ENCODE measurements at regions not wholly inside any gene's neighbourhood (a gene's known extent, or its start where the extent isn't known, plus 50 kb on each side); places are given as distances from the start of the nearest gene placed in this dataset.

DNA sequence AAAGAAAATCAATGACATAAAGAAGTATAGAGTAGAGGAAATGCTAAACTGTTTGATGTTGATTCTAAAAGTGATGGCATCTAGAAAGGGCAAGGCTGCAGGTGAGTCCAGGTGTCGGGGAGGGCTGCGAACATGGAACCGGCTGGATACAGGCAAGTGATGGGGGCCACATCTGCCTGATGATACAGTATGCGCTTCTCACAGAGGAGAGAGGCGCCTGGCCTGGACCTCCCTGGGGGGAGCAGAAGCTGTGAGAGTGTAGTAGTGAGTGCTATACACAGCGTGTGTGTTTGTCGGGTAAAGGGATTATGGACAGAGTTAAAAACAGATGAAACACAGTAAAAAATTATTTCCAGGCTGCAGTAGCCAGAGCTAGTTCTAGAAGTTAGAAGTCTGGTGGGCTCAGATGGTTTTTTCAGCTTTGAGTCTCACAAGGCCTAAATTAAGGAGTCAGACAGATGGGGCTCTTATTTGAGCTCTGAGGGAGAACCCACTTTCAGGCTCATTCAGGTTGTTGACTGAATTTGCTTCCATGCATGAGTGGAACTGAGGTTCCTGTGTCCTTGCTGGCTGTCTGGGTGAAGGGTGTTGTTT lies 195.8 kb upstream of the ARG1 start:
- Histone ChIP-seq H3K4me3 (no peak overlapping the region), H3K4me1 (no peaks in the 10 kb centered on the region), H3K36me3 (no peaks in the 10 kb centered on the region), H3K27ac (no peak overlapping the region), H3K27me3 (no peaks in the 10 kb centered on the region), H3K9me3 (no peaks in the 10 kb centered on the region)
- intact Hi-C loops (cut with DNase I; ENCODE audit: low total_unique reads), result no loop called here
- TF ChIP-seq CTCF (IDR thresholded peaks at IDR 0.05), result no peak
- no peak for DNase-seq

GRCh38 chr6:131378874-131379273 lies 194.2 kb upstream of the ARG1 start:
- Histone ChIP-seq H3K4me3 (no peak overlapping the region), H3K9me3 (no peaks in the 10 kb centered on the region), H3K27ac (no peak overlapping the region), H3K27me3 (peaks cover 0 to 1% of the 10 kb centered on the region in 2 donors), H3K36me3 (no peaks in the 10 kb centered on the region), H3K4me1 (no peaks in the 10 kb centered on the region)
- TF ChIP-seq CTCF (IDR thresholded peaks at IDR 0.05), result no peak
- intact Hi-C loops (cut with DNase I; ENCODE audit: low total_unique reads), result no loop called here
- DNase-seq, result no peak

DNA sequence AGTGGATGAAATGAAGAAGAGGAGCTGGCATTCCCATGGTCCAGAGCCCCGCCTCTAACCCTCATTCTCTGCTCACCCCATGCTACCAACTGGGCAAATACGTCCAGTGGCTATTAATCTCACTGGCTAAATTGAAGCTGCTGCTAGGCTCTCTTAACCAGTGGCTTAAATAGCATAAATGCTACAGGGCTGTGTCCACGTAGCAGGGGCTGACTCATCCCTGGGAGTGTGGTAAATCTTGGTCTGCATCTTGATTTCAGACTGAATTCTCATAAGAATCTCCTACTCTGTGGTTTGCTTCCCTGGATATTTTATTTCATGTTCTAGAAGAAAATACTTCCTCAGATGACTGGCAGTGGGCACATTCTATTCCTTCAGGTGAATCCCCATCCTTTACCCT lies 193.1 kb upstream of the ARG1 start:
- peaks cover 0 to 3% of the 10 kb centered on the region in 2 donors for H3K27me3 ChIP-seq
- no peak for DNase-seq
- no peak overlapping the region for H3K27ac ChIP-seq
- no peaks in the 10 kb centered on the region for H3K9me3 ChIP-seq
- intact Hi-C loops (cut with DNase I; ENCODE audit: low total_unique reads), result no loop called here
- H3K4me3 ChIP-seq, result no peak overlapping the region
- no peak for TF ChIP-seq CTCF (IDR thresholded peaks at IDR 0.05)
- H3K36me3 ChIP-seq, result no peaks in the 10 kb centered on the region
- no peaks in the 10 kb centered on the region for H3K4me1 ChIP-seq

GRCh38 chr6:131381052-131381708 lies 191.8 kb upstream of the ARG1 start:
- H3K4me1 ChIP-seq, result no peaks in the 10 kb centered on the region
- peaks cover 0 to 3% of the 10 kb centered on the region in 2 donors for H3K27me3 ChIP-seq
- H3K36me3 ChIP-seq, result no peaks in the 10 kb centered on the region
- no peak overlapping the region for H3K27ac ChIP-seq
- H3K4me3 ChIP-seq, result no peak overlapping the region
- TF ChIP-seq CTCF (IDR thresholded peaks at IDR 0.05), result no peak
- DNase-seq, result no peak
- intact Hi-C loops (cut with DNase I; ENCODE audit: low total_unique reads), result no loop called here
- no peaks in the 10 kb centered on the region for H3K9me3 ChIP-seq

DNA sequence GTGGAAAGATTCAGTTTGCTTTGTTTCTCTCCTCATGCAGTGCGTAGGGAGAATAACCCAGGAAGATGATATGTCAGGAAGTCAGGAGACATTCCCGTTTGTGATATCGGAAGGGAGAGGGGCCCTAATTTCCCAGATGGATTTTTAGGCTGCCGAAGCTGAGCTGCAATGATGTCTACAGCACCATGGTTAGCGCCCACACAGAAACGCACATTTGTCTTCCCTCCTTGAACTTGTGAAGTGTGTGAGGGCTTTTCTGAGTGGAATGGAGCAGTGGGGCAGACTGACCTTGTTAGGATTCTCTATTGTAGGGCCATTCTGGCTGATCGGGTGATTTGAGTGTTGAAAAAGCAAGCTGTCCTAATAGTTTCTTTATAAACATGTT lies 191.3 kb upstream of the ARG1 start:
- Histone ChIP-seq H3K4me1 (no peaks in the 10 kb centered on the region), H3K9me3 (no peaks in the 10 kb centered on the region), H3K27me3 (peaks cover 0 to 3% of the 10 kb centered on the region in 2 donors), H3K36me3 (no peaks in the 10 kb centered on the region), H3K27ac (no peak overlapping the region), H3K4me3 (no peak overlapping the region)
- TF ChIP-seq CTCF (IDR thresholded peaks at IDR 0.05), result no peak
- no peak for DNase-seq
- intact Hi-C loops (cut with DNase I; ENCODE audit: low total_unique reads), result no loop called here
